ENCODE measurements at regions not wholly inside any gene's neighbourhood (a gene's known extent, or its start where the extent isn't known, plus 50 kb on each side); places are given as distances from the start of the nearest gene placed in this dataset.
"Not testable (repeated sequence)": the region's sequence is repeated elsewhere in the genome, so short reads cannot be mapped to it uniquely, and the experiment has no call there.

GRCh38 chr12:107515446-107515958 lies 170.1 kb upstream of the PWP1 start:
- Histone ChIP-seq H3K27ac (ENCODE audit: low read depth) (no peak overlapping the region), H2AFZ (no peak overlapping the region), H3K36me3 (ENCODE audit: insufficient read depth) (no peaks in the 10 kb centered on the region), H4K20me1 (replicated peaks; ENCODE audit: insufficient read depth) (0 out of 2 replicates have a peak, but pooled peaks cover 3% of the 10 kb centered on the region), H3K9me2 (ENCODE audit: insufficient read depth) (no peaks in the 10 kb centered on the region), H3K4me3 (no peak overlapping the region), H3K4me1 (ENCODE audit: insufficient read depth) (no peaks in the 10 kb centered on the region), H3K4me2 (no peak overlapping the region), H3K79me2 (replicated peaks; ENCODE audit: insufficient read depth) (no peaks in the 10 kb centered on the region), H3K27me3 (ENCODE audit: insufficient read depth) (no peaks in the 10 kb centered on the region), H3F3A (replicated peaks; ENCODE audit: low read depth) (no peaks in the 10 kb centered on the region)
- Mint-ChIP-seq H3K36me3 (ENCODE audit: low read depth) (no peaks in the 10 kb centered on the region), H3K9me3 (peaks cover 2% of the 10 kb centered on the region; the same call in 1 of the 3 replicates), H3K4me1 (peaks cover 6% of the 10 kb centered on the region; the same call in 2 of the 3 replicates), H3K27me3 (ENCODE audit: insufficient read depth, low read depth, poor library complexity) (no peaks in the 10 kb centered on the region), H3K27ac (0 out of 2 replicates have a peak overlapping the region, but pooled peaks have one; percentile 35), H3K4me3 (no peak overlapping the region)
- ATAC-seq (no peak), DNase-seq (ENCODE audit: low spot score) (peak; percentile 22)
- no peak for TF ChIP-seq ZNF114 (CRISPR knock-in tag; IDR thresholded peaks at IDR 0.05)
- no peak for TF ChIP-seq STAT1 (IDR thresholded peaks at IDR 0.05; ENCODE audit: unreplicated experiment)
- TF ChIP-seq ZNF331 (CRISPR knock-in tag; IDR thresholded peaks at IDR 0.05; ENCODE audit: low read depth) = no peak
- no peak for TF ChIP-seq CTCF (conservative IDR thresholded peaks at IDR 0.05; ENCODE audit: low read depth in 2 of 2)
- TF ChIP-seq NANOG (IDR thresholded peaks at IDR 0.05; ENCODE audit: borderline replicate concordance) = no peak
- TF ChIP-seq ZNF462 (CRISPR knock-in tag; IDR thresholded peaks at IDR 0.05) = no peak
- TF ChIP-seq JUNB (IDR thresholded peaks at IDR 0.05; ENCODE audit: unreplicated experiment) = no peak
- no peak for TF ChIP-seq EZH2phosphoT487 (IDR thresholded peaks at IDR 0.05; ENCODE audit: unreplicated experiment)
- TF ChIP-seq POLR2AphosphoS5 (IDR thresholded peaks at IDR 0.05; ENCODE audit: low read depth) = no peak
- TF ChIP-seq, protein P1, sequence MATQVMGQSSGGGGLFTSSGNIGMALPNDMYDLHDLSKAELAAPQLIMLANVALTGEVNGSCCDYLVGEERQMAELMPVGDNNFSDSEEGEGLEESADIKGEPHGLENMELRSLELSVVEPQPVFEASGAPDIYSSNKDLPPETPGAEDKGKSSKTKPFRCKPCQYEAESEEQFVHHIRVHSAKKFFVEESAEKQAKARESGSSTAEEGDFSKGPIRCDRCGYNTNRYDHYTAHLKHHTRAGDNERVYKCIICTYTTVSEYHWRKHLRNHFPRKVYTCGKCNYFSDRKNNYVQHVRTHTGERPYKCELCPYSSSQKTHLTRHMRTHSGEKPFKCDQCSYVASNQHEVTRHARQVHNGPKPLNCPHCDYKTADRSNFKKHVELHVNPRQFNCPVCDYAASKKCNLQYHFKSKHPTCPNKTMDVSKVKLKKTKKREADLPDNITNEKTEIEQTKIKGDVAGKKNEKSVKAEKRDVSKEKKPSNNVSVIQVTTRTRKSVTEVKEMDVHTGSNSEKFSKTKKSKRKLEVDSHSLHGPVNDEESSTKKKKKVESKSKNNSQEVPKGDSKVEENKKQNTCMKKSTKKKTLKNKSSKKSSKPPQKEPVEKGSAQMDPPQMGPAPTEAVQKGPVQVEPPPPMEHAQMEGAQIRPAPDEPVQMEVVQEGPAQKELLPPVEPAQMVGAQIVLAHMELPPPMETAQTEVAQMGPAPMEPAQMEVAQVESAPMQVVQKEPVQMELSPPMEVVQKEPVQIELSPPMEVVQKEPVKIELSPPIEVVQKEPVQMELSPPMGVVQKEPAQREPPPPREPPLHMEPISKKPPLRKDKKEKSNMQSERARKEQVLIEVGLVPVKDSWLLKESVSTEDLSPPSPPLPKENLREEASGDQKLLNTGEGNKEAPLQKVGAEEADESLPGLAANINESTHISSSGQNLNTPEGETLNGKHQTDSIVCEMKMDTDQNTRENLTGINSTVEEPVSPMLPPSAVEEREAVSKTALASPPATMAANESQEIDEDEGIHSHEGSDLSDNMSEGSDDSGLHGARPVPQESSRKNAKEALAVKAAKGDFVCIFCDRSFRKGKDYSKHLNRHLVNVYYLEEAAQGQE (IDR thresholded peaks at IDR 0.05; ENCODE audit: unreplicated experiment) = no peak
- TF ChIP-seq CREB1 (CRISPR knock-in tag; IDR thresholded peaks at IDR 0.05; ENCODE audit: low read depth) = no peak

DNA sequence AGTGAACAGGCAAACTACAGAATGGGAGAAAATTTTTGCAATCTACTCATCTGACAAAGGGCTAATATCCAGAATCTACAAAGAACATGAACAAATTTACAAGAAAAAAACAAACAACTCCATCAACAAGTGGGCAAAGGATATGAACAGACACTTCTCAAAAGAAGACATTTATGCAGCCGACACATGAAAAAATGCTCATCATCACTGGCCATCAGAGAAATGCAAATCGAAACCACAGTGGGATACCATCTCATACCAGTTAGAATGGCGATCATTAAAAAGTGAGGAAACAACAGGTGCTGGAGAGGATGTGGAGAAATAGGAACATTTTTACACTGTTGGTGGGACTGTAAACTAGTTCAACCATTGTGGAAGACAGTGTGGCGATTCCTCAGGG lies 167.8 kb upstream of the PWP1 start:
- DNase-seq (ENCODE audit: low spot score); H3K36me3 Mint-ChIP-seq (ENCODE audit: low read depth); H3K36me3 ChIP-seq (ENCODE audit: insufficient read depth); H3K4me1 Mint-ChIP-seq; H3K27me3 ChIP-seq (ENCODE audit: insufficient read depth); H3K79me2 ChIP-seq (replicated peaks; ENCODE audit: insufficient read depth); ATAC-seq; H3K27me3 Mint-ChIP-seq (ENCODE audit: insufficient read depth, low read depth, poor library complexity); H3K4me2 ChIP-seq; H4K20me1 ChIP-seq (replicated peaks; ENCODE audit: insufficient read depth); H3K4me3 ChIP-seq; H3K27ac Mint-ChIP-seq; H2AFZ ChIP-seq; H3K9me2 ChIP-seq (ENCODE audit: insufficient read depth); H3K9me3 Mint-ChIP-seq; H3K27ac ChIP-seq (ENCODE audit: low read depth); H3K4me3 Mint-ChIP-seq; H3F3A ChIP-seq (replicated peaks; ENCODE audit: low read depth); H3K4me1 ChIP-seq (ENCODE audit: insufficient read depth): not testable (repeated sequence)

All from GM23338 (cell line).